GM23338 (cell line): ENCODE measurements at regions not wholly inside any gene's neighbourhood (a gene's known extent, or its start where the extent isn't known, plus 50 kb on each side); places are given as distances from the start of the nearest gene placed in this dataset.
"Not testable (repeated sequence)": the region's sequence is repeated elsewhere in the genome, so short reads cannot be mapped to it uniquely, and the experiment has no call there.

ENCODE experiments used
- ATAC-seq: fragments of 200-7000 bp; cut with Tn5 transposase; 3 replicates; pipeline ENCODE4 v1.9.1; 2020
- DNase-seq: peaks from one replicate; pipeline ENCODE4 v3.0.0-alpha.2; 2015; ENCODE audit warnings: low spot score
- H2AFZ ChIP-seq: fragments of 200-600 bp; sonication (generic); 2 replicates; pipeline ENCODE4 v1.8.0; 2016; ENCODE audit warnings: antibody characterized with exemption, mild to moderate bottlenecking, moderate library complexity
- H3F3A ChIP-seq: fragments of 200-600 bp; sonication (generic); replicated peaks from 2 replicates; pipeline ENCODE4 v1.8.0; 2017; ENCODE audit warnings: antibody characterized with exemption, mixed run types, low read depth
- H3K27ac ChIP-seq: fragments of 200-600 bp; sonication (generic); 2 replicates; pipeline ENCODE4 v1.6.1; 2016; ENCODE audit warnings: low read depth
- H3K27me3 ChIP-seq: fragments of 200-600 bp; sonication (generic); 2 replicates; pipeline ENCODE4 v1.8.0; 2016; ENCODE audit warnings: mild to moderate bottlenecking, mixed run types, moderate library complexity; ENCODE audit not compliant: insufficient read depth
- H3K36me3 ChIP-seq: fragments of 200-600 bp; sonication (generic); 2 replicates; pipeline ENCODE4 v1.8.0; 2016; ENCODE audit warnings: mild to moderate bottlenecking; ENCODE audit not compliant: insufficient read depth
- H3K4me1 ChIP-seq: fragments of 200-600 bp; sonication (generic); 2 replicates; pipeline ENCODE4 v1.8.0; 2016; ENCODE audit warnings: mild to moderate bottlenecking, moderate library complexity; ENCODE audit not compliant: insufficient read depth
- H3K4me2 ChIP-seq: fragments of 200-600 bp; sonication (generic); 2 replicates; pipeline ENCODE4 v1.7.1; 2017; ENCODE audit warnings: mixed run types
- H3K4me3 ChIP-seq: fragments of 200-600 bp; sonication (generic); 2 replicates; pipeline ENCODE4 v1.6.1; 2016; ENCODE audit warnings: mixed run types
- H3K79me2 ChIP-seq: fragments of 200-600 bp; sonication (generic); replicated peaks from 2 replicates; pipeline ENCODE4 v1.8.0; 2017; ENCODE audit warnings: mild to moderate bottlenecking; ENCODE audit not compliant: insufficient read depth
- H3K9me2 ChIP-seq: fragments of 200-600 bp; sonication (generic); 2 replicates; pipeline ENCODE4 v1.8.0; 2017; ENCODE audit not compliant: insufficient read depth
- H4K20me1 ChIP-seq: fragments of 200-600 bp; sonication (generic); replicated peaks from 2 replicates; pipeline ENCODE4 v1.8.0; 2017; ENCODE audit warnings: mild to moderate bottlenecking; ENCODE audit not compliant: insufficient read depth
- H3K27ac Mint-ChIP-seq: 2 replicates; pipeline ENCODE4 v1.8.0; 2020; ENCODE audit warnings: inconsistent platforms, mild to moderate bottlenecking, moderate library complexity, mixed read lengths
- H3K27me3 Mint-ChIP-seq: 3 replicates; pipeline ENCODE4 v1.8.0; 2022; ENCODE audit warnings: low read depth, mild to moderate bottlenecking, moderate library complexity, mixed read lengths, inconsistent platforms; ENCODE audit not compliant: insufficient read depth, poor library complexity
- H3K36me3 Mint-ChIP-seq: 3 replicates; pipeline ENCODE4 v1.8.0; 2021; ENCODE audit warnings: low read depth, mild to moderate bottlenecking, inconsistent platforms, moderate library complexity, mixed read lengths
- H3K4me1 Mint-ChIP-seq: 3 replicates; pipeline ENCODE4 v1.8.0; 2020; ENCODE audit warnings: mild to moderate bottlenecking, inconsistent platforms, mixed read lengths
- H3K4me3 Mint-ChIP-seq: 3 replicates; pipeline ENCODE4 v1.8.0; 2021; ENCODE audit warnings: moderate library complexity, mild to moderate bottlenecking, inconsistent platforms, mixed read lengths
- H3K9me3 Mint-ChIP-seq: 3 replicates; pipeline ENCODE4 v1.8.0; 2020; ENCODE audit warnings: moderate library complexity, mild to moderate bottlenecking, inconsistent platforms, mixed read lengths
- CREB1 ChIP-seq: fragments of 250-450 bp; sonication (Bioruptor Pico); IDR thresholded peaks from 2 replicates; pipeline ENCODE4 v1.5.0; 2020; ENCODE audit warnings: low read depth, mild to moderate bottlenecking, moderate library complexity
- EZH2 ChIP-seq: fragments of 200-600 bp; sonication (generic); IDR thresholded peaks from one replicate; pipeline ENCODE4 v1.8.0; 2017; ENCODE audit warnings: antibody characterized with exemption, mild to moderate bottlenecking, low read depth; ENCODE audit not compliant: unreplicated experiment
- EZH2phosphoT487 ChIP-seq: fragments of 200-600 bp; sonication (generic); IDR thresholded peaks from one replicate; pipeline ENCODE4 v1.8.1; 2018; ENCODE audit warnings: antibody characterized with exemption; ENCODE audit not compliant: unreplicated experiment
- NANOG ChIP-seq: IDR thresholded peaks from 2 replicates; pipeline ENCODE4 v1.6.1; 2016; ENCODE audit warnings: antibody characterized with exemption, borderline replicate concordance
- POLR2AphosphoS5 ChIP-seq: IDR thresholded peaks from 2 replicates; pipeline ENCODE4 v1.6.1; 2016; ENCODE audit warnings: antibody characterized with exemption, low read depth
- ZNF114 ChIP-seq: fragments of 250-450 bp; sonication (Bioruptor Pico); IDR thresholded peaks from 2 replicates; pipeline ENCODE4 v1.5.0; 2020; ENCODE audit warnings: mild to moderate bottlenecking, moderate library complexity
- TF ChIP-seq, protein P1 (sequence below): fragments of 250-450 bp; sonication (Bioruptor Pico); IDR thresholded peaks from 2 replicates; pipeline ENCODE4 v1.5.0; 2020; ENCODE audit warnings: mild to moderate bottlenecking, moderate library complexity
- TF ChIP-seq, protein P2 (sequence below): IDR thresholded peaks from one replicate; pipeline ENCODE4 v1.6.1; 2018; ENCODE audit warnings: antibody characterized with exemption; ENCODE audit not compliant: unreplicated experiment

DNA sequence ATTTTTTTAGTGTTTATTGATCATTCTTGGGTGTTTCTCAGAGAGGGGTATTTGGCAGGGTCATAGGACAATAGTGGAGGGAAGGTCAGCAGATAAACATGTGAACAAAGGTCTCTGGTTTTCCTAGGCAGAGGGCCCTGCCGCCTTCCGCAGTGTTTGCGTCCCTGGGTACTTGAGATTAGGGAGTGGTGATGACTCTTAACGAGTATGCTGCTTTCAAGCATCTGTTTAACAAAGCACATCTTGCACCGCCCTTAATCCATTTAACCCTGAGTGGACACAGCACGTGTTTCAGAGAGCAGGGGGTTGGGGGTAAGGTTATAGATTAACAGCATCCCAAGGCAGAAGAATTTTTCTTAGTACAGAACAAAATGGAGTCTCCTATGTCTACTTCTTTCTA, 67.1 kb upstream of the MAN1A2 start:
- H3K4me3 ChIP-seq, H3K36me3 Mint-ChIP-seq, H3K9me3 Mint-ChIP-seq, H3K27me3 Mint-ChIP-seq, H3K4me2 ChIP-seq, H3K4me3 Mint-ChIP-seq, H4K20me1 ChIP-seq, H3K27ac ChIP-seq, ATAC-seq, H3F3A ChIP-seq, DNase-seq, H3K9me2 ChIP-seq, H3K27me3 ChIP-seq, H2AFZ ChIP-seq, H3K36me3 ChIP-seq, H3K4me1 Mint-ChIP-seq, H3K79me2 ChIP-seq, H3K4me1 ChIP-seq: not testable (repeated sequence)
- peak overlapping the region; percentile 43; the same call in 1 of the 2 replicates for H3K27ac Mint-ChIP-seq

DNA sequence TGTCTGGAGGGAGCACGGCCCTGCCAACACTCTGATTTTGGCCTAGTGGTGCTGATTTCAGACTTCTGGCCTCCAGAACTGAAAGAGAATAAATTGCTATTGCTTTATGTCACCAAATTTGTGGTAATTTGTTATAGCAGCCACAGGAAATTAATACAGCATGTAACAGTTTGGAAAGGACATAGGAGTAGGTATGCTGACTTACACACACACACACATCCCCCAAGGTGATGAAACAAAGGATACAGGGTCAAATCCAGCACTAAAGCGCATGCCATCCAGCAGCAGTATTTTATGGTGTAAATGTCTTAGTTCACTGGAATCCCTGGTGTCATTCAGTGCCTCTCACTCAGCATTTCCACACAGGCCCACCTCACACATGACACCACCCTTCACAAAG, 72.2 kb upstream of the MAN1A2 start:
- Histone ChIP-seq H4K20me1 (no peaks in the 10 kb centered on the region), H3K4me2 (no peak overlapping the region), H3K4me3 (no peak overlapping the region), H3K27ac (no peak overlapping the region), H3K4me1 (no peaks in the 10 kb centered on the region; the same call in 1 of the 2 replicates), H3K79me2 (no peaks in the 10 kb centered on the region), H3F3A (no peaks in the 10 kb centered on the region), H2AFZ (0 out of 2 replicates have a peak overlapping the region, but pooled peaks have one; percentile 23), H3K9me2 (no peaks in the 10 kb centered on the region), H3K36me3 (no peaks in the 10 kb centered on the region), H3K27me3 (no peaks in the 10 kb centered on the region)
- no peak overlapping the region for H3K27ac Mint-ChIP-seq
- H3K4me1 Mint-ChIP-seq: no peaks in the 10 kb centered on the region
- ATAC-seq (no peak), DNase-seq (no peak)
- no peaks in the 10 kb centered on the region for H3K36me3 Mint-ChIP-seq
- H3K27me3 Mint-ChIP-seq: peaks cover 1% of the 10 kb centered on the region
- H3K9me3 Mint-ChIP-seq: 0 out of 3 replicates have a peak, but pooled peaks cover 3% of the 10 kb centered on the region
- no peak overlapping the region for H3K4me3 Mint-ChIP-seq
- TF ChIP-seq POLR2AphosphoS5 (no peak), ZNF114 (CRISPR knock-in tag) (no peak), EZH2 (no peak), NANOG (no peak), CREB1 (CRISPR knock-in tag) (no peak), EZH2phosphoT487 (no peak)
- TF ChIP-seq, protein P1, sequence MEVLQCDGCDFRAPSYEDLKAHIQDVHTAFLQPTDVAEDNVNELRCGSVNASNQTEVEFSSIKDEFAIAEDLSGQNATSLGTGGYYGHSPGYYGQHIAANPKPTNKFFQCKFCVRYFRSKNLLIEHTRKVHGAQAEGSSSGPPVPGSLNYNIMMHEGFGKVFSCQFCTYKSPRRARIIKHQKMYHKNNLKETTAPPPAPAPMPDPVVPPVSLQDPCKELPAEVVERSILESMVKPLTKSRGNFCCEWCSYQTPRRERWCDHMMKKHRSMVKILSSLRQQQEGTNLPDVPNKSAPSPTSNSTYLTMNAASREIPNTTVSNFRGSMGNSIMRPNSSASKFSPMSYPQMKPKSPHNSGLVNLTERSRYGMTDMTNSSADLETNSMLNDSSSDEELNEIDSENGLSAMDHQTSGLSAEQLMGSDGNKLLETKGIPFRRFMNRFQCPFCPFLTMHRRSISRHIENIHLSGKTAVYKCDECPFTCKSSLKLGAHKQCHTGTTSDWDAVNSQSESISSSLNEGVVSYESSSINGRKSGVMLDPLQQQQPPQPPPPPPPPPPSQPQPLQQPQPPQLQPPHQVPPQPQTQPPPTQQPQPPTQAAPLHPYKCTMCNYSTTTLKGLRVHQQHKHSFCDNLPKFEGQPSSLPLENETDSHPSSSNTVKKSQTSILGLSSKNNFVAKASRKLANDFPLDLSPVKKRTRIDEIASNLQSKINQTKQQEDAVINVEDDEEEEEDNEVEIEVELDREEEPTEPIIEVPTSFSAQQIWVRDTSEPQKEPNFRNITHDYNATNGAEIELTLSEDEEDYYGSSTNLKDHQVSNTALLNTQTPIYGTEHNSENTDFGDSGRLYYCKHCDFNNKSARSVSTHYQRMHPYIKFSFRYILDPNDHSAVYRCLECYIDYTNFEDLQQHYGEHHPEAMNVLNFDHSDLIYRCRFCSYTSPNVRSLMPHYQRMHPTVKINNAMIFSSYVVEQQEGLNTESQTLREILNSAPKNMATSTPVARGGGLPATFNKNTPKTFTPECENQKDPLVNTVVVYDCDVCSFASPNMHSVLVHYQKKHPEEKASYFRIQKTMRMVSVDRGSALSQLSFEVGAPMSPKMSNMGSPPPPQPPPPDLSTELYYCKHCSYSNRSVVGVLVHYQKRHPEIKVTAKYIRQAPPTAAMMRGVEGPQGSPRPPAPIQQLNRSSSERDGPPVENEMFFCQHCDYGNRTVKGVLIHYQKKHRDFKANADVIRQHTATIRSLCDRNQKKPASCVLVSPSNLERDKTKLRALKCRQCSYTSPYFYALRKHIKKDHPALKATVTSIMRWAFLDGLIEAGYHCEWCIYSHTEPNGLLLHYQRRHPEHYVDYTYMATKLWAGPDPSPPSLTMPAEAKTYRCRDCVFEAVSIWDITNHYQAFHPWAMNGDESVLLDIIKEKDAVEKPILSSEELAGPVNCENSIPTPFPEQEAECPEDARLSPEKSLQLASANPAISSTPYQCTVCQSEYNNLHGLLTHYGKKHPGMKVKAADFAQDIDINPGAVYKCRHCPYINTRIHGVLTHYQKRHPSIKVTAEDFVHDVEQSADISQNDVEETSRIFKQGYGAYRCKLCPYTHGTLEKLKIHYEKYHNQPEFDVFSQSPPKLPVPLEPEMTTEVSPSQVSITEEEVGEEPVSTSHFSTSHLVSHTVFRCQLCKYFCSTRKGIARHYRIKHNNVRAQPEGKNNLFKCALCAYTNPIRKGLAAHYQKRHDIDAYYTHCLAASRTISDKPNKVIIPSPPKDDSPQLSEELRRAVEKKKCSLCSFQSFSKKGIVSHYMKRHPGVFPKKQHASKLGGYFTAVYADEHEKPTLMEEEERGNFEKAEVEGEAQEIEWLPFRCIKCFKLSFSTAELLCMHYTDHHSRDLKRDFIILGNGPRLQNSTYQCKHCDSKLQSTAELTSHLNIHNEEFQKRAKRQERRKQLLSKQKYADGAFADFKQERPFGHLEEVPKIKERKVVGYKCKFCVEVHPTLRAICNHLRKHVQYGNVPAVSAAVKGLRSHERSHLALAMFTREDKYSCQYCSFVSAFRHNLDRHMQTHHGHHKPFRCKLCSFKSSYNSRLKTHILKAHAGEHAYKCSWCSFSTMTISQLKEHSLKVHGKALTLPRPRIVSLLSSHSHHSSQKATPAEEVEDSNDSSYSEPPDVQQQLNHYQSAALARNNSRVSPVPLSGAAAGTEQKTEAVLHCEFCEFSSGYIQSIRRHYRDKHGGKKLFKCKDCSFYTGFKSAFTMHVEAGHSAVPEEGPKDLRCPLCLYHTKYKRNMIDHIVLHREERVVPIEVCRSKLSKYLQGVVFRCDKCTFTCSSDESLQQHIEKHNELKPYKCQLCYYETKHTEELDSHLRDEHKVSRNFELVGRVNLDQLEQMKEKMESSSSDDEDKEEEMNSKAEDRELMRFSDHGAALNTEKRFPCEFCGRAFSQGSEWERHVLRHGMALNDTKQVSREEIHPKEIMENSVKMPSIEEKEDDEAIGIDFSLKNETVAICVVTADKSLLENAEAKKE (CRISPR knock-in tag): no peak
- TF ChIP-seq, protein P2, sequence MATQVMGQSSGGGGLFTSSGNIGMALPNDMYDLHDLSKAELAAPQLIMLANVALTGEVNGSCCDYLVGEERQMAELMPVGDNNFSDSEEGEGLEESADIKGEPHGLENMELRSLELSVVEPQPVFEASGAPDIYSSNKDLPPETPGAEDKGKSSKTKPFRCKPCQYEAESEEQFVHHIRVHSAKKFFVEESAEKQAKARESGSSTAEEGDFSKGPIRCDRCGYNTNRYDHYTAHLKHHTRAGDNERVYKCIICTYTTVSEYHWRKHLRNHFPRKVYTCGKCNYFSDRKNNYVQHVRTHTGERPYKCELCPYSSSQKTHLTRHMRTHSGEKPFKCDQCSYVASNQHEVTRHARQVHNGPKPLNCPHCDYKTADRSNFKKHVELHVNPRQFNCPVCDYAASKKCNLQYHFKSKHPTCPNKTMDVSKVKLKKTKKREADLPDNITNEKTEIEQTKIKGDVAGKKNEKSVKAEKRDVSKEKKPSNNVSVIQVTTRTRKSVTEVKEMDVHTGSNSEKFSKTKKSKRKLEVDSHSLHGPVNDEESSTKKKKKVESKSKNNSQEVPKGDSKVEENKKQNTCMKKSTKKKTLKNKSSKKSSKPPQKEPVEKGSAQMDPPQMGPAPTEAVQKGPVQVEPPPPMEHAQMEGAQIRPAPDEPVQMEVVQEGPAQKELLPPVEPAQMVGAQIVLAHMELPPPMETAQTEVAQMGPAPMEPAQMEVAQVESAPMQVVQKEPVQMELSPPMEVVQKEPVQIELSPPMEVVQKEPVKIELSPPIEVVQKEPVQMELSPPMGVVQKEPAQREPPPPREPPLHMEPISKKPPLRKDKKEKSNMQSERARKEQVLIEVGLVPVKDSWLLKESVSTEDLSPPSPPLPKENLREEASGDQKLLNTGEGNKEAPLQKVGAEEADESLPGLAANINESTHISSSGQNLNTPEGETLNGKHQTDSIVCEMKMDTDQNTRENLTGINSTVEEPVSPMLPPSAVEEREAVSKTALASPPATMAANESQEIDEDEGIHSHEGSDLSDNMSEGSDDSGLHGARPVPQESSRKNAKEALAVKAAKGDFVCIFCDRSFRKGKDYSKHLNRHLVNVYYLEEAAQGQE: no peak
